NCI-H345 treated with DMSO at 0.1 percent for 48 hours (cell line): ENCODE measurements at regions not wholly inside any gene's neighbourhood (a gene's known extent, or its start where the extent isn't known, plus 50 kb on each side); places are given as distances from the start of the nearest gene placed in this dataset.

Source experiments
- DNase-seq: peaks from one replicate; lab custom pipeline; 2025; ENCODE audit not compliant: unreplicated experiment; lab: John Stamatoyannopoulos, UW

DNA sequence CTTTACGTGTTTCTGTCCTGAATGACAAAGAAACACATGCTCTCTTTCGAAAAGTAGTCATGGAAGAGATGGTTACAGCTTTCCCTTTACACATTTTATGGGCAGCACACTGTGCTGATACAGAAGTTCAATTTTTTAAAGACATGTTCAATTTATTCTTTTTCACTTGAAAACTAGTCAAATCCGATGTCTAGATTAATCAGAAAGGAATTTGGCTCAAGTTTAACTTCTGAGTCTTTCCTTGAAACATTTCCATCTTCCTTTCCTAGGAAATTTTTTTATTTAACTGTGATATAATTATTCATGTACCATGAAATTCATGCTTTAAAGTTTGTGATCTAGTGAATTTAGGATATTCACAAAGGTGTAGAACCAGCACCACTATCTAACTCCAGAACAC, 360.1 kb downstream of the TNS3 start:
- no peak for DNase-seq

DNA sequence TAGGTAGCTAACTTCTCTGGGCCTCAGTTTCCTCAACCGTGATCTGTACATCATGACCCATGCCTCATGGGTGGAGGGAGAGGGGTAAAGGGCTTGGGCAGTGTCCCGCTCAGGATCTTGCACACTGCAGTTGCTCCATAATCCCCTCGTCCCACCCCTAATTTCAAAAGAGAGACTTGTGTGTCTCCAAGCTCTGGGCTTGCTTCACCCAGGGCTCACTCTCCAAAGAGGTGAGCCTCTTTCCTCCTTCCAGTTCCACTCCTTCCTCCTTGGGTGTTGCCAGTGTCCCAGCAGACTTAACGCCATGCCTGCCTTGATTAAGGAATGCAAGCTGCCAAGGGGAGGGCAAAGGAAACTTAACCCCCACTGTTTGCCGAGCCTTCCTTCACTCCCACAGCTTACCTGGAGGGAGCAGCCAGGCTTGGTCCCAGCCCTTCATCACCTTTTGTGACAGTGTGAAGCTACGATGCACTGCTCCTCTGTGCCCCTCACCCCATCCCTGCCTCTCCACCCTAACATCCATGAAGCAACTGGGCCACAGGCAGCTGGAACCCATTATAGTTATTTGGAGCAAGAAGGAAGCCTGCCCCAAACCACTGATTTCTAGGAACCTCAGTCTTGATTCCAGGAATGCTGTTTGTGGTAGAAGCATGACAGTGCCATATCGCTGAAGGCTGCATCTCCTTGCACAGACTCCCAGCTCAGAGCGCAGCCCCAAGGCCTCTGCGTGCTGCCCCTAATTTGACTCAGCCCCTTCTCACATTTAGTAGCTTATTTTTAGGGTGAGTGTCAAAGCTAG, 363.3 kb downstream of the TNS3 start:
- no peak for DNase-seq

GRCh38 chr7:47217570-47218360, 364.1 kb downstream of the TNS3 start:
- no peak for DNase-seq

DNA sequence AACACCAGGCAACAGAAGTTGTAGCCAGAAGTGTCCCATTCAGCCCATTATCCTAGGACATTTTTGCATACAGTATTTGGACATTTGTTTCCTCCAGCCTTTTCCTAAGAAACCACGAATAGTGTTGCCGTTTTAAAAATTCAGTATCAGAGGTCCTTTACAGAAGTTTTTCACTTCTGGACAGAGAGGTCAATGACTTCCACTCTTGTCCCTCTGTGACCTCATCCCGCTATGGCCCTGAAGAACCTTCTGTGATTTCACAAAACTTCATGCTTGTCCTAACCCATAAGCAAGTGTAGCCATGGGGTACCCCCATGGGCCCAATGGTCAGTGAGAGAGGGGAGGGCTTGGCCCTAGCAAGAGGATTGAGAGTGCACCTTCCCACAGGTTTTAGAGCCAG, 364.8 kb downstream of the TNS3 start:
- no peak for DNase-seq

GRCh38 chr7:47216439-47216838, 365.5 kb downstream of the TNS3 start:
- no peak for DNase-seq

DNA sequence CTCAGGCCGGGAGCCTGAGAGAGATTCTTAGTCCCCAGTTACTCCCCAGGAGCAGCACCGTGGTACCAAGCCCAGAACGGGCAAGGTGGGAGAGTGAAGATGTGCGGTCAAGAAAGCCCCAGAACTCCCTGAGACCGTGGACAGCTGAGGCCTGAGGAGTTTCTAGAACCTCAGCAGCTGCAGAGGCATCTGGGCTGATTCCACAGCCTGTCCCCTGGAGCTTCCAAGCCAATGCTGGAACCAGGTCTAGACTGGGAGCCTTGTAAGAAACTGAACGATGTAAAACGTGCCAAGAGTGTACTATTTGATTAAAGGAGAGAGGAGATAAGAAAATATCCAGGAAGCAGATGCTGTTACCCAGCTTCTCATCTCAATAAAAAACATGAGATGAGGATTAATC, 366.3 kb downstream of the TNS3 start:
- DNase-seq = no peak

- DNase-seq = no peak
These were observed 366.9 kb downstream of the TNS3 start for GRCh38 chr7:47215049-47215448.

DNA sequence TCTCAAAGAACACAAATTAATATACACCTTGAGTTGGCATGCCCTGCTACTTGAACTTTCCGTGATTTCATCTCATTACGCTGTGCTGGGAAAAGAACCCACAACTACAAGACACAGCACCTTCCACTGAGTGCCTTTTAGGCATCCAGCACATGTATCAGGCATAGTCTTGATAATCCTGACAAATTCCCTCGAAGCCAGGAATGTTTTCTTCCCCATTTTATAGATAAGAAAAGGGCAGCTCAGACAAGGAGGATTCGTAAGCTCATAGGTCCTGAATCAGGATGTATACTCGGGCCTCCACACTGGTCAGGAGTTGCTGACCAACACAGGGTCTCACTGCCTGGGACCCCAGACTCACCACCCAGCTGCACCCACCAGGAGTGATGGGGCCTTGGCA, 368.6 kb downstream of the TNS3 start:
- no peak for DNase-seq

DNA sequence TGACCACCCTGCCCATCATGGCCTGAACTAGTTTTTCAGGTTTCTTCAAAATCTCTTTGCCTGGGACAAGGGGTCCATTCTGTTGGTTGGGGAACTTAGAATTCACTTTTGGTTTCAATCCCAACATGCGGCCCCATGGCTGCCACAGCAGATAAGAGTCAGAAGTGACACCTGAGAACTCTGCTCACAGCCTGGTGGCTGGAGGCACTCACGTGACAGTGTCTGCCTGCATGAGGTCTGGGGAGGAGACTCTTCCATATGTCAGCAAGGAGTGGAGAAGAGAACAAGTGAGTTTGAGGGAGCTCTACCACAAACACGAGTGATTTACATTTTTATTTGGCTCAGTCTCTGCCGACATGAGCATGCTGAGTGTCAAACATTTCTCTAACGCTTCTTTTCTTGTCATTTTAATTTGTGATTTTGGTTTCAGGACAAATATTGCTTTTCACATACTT, 370.4 kb downstream of the TNS3 start:
- DNase-seq = no peak

DNA sequence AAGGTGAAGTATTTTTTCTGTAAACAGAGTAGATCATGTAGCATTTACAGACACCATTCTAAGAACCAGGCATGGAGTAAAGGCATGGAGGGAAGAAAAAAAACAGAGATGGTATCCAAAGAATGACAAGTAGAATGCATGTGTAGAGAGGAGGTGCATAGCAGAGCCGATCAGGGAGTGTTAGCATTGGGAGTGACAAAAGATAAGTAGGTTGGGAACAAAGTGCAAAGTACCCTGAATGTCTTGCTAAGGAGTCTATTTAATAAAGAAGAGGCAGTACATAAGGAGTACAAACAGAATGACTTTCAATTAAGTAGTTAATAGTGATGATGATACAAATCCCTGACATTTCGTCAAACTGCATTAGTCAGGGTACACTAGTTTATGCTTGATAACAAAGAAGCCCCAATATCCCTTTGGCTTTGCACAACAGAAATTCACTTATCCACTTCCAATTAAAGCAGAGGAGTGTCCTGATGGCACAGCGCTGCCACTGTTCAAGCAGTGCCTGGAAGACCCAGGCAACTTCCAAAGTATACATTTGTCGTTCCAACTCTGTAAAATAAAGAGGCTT, 371.5 kb downstream of the TNS3 start:
- DNase-seq = no peak

DNA sequence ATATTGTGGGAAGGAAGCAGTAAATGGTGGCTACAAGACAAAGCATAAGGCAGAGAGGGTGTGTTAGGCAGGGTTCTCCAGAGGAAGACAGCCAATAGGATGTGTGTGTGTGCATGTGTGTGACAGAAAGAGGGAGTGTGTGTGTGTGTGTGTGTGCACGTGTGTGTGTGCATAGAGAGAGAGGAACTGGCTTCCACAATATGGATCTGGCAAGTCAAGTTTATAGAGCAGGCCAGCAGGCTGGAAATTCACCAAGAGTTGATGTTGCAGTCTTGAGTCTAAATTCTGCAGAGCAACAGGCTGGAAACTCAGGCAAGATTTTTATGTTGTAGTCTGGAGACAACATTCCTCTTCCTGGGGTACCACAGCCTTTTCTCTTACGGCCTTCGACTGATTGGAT, 374.0 kb downstream of the TNS3 start:
- no peak for DNase-seq

DNA sequence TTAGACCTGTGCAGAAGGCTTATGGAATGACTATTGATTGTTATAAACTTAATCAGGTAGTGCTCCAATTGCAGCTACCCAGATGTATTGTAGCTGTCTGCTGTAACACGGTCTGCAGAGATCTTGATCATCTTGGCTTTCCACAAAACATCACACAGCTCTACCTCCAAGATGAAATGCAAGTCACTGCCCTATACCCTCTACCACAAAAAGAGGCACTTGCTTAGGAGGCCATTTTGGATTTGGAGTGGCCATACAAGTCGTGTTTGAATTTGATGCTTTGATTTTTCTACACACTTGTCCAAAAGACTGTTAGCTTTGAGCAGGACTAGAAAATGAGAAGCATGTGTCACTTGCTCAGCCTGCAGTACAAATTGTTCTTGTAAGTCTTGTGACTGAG, 377.2 kb downstream of the TNS3 start:
- DNase-seq = no peak

DNA sequence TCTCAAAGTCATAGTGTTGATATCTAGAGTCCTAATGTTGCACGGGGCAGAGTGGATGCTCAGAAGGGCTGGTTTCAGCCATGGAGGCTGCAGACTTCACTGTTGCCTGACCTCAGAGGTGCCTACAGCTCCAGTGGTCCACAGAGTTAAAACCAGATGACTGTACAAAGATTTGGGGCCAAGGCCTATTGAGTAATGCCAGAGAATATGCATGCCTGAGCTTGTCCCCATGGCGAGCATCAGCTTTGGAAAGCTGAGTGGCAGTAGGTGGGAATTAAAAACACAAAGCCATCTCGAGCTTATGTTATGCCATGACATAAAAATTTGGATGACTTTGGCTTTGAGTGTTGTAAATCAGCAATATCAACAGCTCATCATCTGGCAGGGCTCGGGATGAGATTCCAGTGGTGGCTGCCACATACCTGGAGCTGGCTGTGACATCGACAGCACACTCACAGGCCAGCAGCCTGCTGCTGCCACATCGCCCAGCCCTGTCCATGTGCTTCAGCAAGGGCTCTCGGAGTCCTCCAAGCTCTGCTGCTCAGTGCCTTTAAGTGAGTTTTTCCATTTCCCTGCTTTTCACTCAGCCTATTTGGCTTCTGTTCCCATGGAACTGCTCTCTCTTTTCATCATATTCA, 379.6 kb downstream of the TNS3 start:
- no peak for DNase-seq

DNA sequence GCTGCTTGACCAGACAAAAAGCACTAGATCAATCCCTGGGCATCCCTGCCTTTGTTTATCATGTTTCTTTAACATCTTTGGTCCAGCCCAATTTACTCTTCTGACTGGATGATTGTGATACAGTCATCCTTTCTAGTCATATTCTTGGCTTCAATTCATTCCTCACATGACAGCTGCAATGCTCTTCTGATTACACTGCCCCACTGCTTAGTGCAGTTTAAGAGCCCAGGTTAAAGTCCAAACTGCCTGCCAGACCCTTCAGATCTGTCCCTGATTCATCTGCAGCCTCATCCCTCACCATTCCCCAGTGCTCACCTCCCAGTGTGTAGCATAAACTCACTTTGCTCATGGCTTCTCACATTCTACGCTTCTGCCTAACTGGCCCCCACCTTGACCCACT, 383.8 kb downstream of the TNS3 start:
- no peak for DNase-seq

DNA sequence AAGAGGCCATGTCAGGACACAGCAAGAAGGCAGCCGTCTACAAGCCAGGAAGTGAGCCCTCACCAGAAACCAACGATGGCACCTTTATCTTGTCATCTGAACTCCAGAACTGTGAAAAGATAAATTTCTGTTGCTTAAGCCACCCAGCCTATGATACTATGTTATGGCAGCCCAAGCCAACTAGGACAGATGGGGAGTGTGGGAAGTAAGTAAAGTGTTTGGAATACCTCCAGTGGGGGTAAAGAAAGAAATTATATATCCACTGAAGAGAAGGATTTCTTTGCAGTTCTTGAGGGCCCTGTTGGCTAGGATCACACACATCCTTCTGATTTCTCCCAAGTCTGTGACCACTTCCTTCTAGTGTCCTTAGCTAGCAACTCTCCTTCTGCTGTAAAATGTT, 384.4 kb downstream of the TNS3 start:
- no peak for DNase-seq

GRCh38 chr7:47196737-47197136, 385.2 kb downstream of the TNS3 start:
- DNase-seq = no peak

GRCh38 chr7:47196106-47196645, 385.7 kb downstream of the TNS3 start:
- no peak for DNase-seq

- no peak for DNase-seq
These were observed 386.3 kb downstream of the TNS3 start for GRCh38 chr7:47195641-47196040.

DNA sequence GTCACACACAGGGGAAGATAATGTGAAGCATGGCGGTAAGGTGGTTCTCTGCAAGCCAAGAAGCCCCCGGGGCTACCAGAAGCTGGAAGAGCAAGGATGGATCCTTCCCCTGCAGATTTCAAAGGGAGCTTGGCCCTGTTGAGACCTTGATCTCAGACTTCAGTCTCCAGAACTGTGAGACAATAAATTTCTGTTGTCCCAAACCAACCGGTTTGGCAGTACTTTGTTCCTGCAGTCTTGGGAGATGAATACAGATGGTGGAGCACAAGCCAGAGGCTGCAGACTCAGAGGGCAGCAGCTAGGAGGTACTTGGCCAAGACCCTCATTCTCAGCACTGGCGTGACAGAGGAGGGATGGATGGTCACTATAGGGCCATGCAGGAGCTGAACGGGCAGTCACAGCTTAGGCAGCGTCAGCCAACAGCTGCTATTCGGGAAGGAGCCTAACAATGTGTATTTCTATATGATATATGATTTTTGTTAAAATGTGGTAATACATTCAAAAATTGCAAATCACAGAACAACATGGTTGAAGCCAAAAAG, 387.3 kb downstream of the TNS3 start:
- no peak for DNase-seq

- no peak for DNase-seq
These were observed 388.9 kb downstream of the TNS3 start for GRCh38 chr7:47192978-47193377.

DNA sequence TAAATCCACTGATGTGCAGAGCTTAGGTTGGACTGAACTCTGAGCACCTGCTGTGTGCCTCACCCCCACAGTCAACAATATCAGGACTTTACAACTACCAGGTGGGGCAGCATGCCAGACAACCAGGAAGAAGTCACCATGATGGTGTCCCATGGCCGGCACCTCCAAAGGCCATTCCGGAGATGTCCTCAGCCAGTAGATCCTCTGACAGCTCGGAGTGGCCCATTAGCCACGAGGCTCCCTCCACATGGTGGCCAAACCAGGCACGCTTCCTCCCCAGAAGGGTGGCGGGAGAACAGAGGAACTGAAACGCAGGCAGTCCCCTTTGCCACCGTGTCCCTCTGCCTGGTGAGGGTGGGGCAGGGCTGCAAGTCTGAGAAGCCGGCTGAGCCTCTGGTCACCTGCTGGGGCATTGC, 390.0 kb downstream of the TNS3 start:
- DNase-seq = no peak
